ENCODE measurements at regions not wholly inside any gene's neighbourhood (a gene's known extent, or its start where the extent isn't known, plus 50 kb on each side); places are given as distances from the start of the nearest gene placed in this dataset.

- Histone ChIP-seq H3K27ac (ENCODE audit: low read length) (no peak overlapping the region), H3K79me2 (ENCODE audit: low read length) (no peaks in the 10 kb centered on the region), H3K9ac (ENCODE audit: low read length) (no peak overlapping the region), H3K27me3 (ENCODE audit: low read depth, low read length) (no peaks in the 10 kb centered on the region), H3K4me3 (ENCODE audit: low read length) (no peak overlapping the region), H3K4me2 (ENCODE audit: low read length) (no peak overlapping the region), H4K20me1 (ENCODE audit: insufficient read depth, low read length) (no peaks in the 10 kb centered on the region), H2AFZ (ENCODE audit: low read depth, low read length) (no peak overlapping the region), H3K4me1 (ENCODE audit: low read length) (no peaks in the 10 kb centered on the region), H3K9me3 (ENCODE audit: insufficient read depth, low read length) (no peaks in the 10 kb centered on the region), H3K36me3 (replicated peaks; ENCODE audit: low read depth, low read length) (no peaks in the 10 kb centered on the region)
- no peak for TF ChIP-seq EZH2phosphoT487 (IDR thresholded peaks at IDR 0.05; ENCODE audit: low read depth)
- TF ChIP-seq, protein P1, sequence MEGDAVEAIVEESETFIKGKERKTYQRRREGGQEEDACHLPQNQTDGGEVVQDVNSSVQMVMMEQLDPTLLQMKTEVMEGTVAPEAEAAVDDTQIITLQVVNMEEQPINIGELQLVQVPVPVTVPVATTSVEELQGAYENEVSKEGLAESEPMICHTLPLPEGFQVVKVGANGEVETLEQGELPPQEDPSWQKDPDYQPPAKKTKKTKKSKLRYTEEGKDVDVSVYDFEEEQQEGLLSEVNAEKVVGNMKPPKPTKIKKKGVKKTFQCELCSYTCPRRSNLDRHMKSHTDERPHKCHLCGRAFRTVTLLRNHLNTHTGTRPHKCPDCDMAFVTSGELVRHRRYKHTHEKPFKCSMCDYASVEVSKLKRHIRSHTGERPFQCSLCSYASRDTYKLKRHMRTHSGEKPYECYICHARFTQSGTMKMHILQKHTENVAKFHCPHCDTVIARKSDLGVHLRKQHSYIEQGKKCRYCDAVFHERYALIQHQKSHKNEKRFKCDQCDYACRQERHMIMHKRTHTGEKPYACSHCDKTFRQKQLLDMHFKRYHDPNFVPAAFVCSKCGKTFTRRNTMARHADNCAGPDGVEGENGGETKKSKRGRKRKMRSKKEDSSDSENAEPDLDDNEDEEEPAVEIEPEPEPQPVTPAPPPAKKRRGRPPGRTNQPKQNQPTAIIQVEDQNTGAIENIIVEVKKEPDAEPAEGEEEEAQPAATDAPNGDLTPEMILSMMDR (IDR thresholded peaks at IDR 0.05; ENCODE audit: low read depth, low read length) = no peak
These were observed 360.6 kb downstream of the MTRR start for GRCh38 chr5:8229551-8229950.

DNA sequence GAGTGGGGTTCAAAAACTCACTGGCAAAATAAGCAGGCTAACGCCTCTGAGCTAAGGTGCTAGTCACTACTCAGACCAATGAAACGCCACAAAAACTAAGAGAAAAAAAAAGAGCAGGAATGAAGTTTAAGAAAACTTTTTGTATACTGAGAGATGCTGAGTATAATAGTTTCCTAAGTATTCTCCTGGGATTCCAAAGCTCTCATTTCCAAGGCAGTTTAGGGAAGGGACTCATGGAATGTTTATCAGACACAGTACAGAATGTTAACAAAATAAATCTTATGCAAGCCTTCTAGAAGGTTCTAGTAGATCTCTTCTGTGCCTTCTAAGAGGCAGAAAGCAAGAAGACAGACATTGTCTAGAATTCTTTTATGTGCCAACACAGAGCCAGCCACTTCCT is 361.9 kb downstream of the MTRR start:
- Histone ChIP-seq H3K27ac (ENCODE audit: low read length) (no peak overlapping the region), H3K27me3 (ENCODE audit: low read depth, low read length) (no peaks in the 10 kb centered on the region)

GRCh38 chr5:8233479-8233878 is 364.5 kb downstream of the MTRR start:
- Histone ChIP-seq H3K4me1 (ENCODE audit: low read length) (no peaks in the 10 kb centered on the region), H3K36me3 (replicated peaks; ENCODE audit: low read depth, low read length) (no peaks in the 10 kb centered on the region), H3K27me3 (ENCODE audit: low read depth, low read length) (no peaks in the 10 kb centered on the region), H3K9me3 (ENCODE audit: insufficient read depth, low read length) (no peaks in the 10 kb centered on the region), H3K4me3 (ENCODE audit: low read length) (no peak overlapping the region), H4K20me1 (ENCODE audit: insufficient read depth, low read length) (no peaks in the 10 kb centered on the region), H3K79me2 (ENCODE audit: low read length) (no peaks in the 10 kb centered on the region), H3K9ac (ENCODE audit: low read length) (no peak overlapping the region), H2AFZ (ENCODE audit: low read depth, low read length) (no peak overlapping the region), H3K4me2 (ENCODE audit: low read length) (no peak overlapping the region), H3K27ac (ENCODE audit: low read length) (no peak overlapping the region)
- TF ChIP-seq, protein P1 (IDR thresholded peaks at IDR 0.05; ENCODE audit: low read depth, low read length) = no peak
- no peak for TF ChIP-seq EZH2phosphoT487 (IDR thresholded peaks at IDR 0.05; ENCODE audit: low read depth)

More for the DNA sequence above, 361.9 kb downstream of the MTRR start:
- no peaks in the 10 kb centered on the region for H3K79me2 ChIP-seq (ENCODE audit: low read length)
- no peaks in the 10 kb centered on the region for H3K36me3 ChIP-seq (replicated peaks; ENCODE audit: low read depth, low read length)
- H3K4me1 ChIP-seq (ENCODE audit: low read length) = no peaks in the 10 kb centered on the region
- TF ChIP-seq, protein P1 (IDR thresholded peaks at IDR 0.05; ENCODE audit: low read depth, low read length) = no peak
- no peak for TF ChIP-seq EZH2phosphoT487 (IDR thresholded peaks at IDR 0.05; ENCODE audit: low read depth)
- H2AFZ ChIP-seq (ENCODE audit: low read depth, low read length) = no peak overlapping the region
- H4K20me1 ChIP-seq (ENCODE audit: insufficient read depth, low read length) = no peaks in the 10 kb centered on the region
- no peak overlapping the region for H3K4me3 ChIP-seq (ENCODE audit: low read length)
- no peak overlapping the region for H3K9ac ChIP-seq (ENCODE audit: low read length)
- H3K4me2 ChIP-seq (ENCODE audit: low read length) = no peak overlapping the region
- H3K9me3 ChIP-seq (ENCODE audit: insufficient read depth, low read length) = no peaks in the 10 kb centered on the region

GRCh38 chr5:8234179-8234770 is 365.3 kb downstream of the MTRR start:
- Histone ChIP-seq H3K4me2 (ENCODE audit: low read length) (no peak overlapping the region), H3K4me3 (ENCODE audit: low read length) (no peak overlapping the region), H3K4me1 (ENCODE audit: low read length) (no peaks in the 10 kb centered on the region), H3K27ac (ENCODE audit: low read length) (no peak overlapping the region), H3K36me3 (replicated peaks; ENCODE audit: low read depth, low read length) (no peaks in the 10 kb centered on the region), H3K9ac (ENCODE audit: low read length) (no peak overlapping the region), H3K79me2 (ENCODE audit: low read length) (no peaks in the 10 kb centered on the region), H3K9me3 (ENCODE audit: insufficient read depth, low read length) (no peaks in the 10 kb centered on the region), H2AFZ (ENCODE audit: low read depth, low read length) (no peak overlapping the region), H4K20me1 (ENCODE audit: insufficient read depth, low read length) (no peaks in the 10 kb centered on the region), H3K27me3 (ENCODE audit: low read depth, low read length) (no peaks in the 10 kb centered on the region)
- TF ChIP-seq, protein P1 (IDR thresholded peaks at IDR 0.05; ENCODE audit: low read depth, low read length) = no peak
- TF ChIP-seq EZH2phosphoT487 (IDR thresholded peaks at IDR 0.05; ENCODE audit: low read depth) = no peak
